Upper lobe of right lung (tissue), 1 donor: ENCODE measurements at regions not wholly inside any gene's neighbourhood (a gene's known extent, or its start where the extent isn't known, plus 50 kb on each side); places are given as distances from the start of the nearest gene placed in this dataset.
"Not testable (repeated sequence)": the region's sequence is repeated elsewhere in the genome, so short reads cannot be mapped to it uniquely, and the experiment has no call there.

Experiments
- ATAC-seq: fragments of 200-7000 bp; cut with Tn5 transposase; one replicate; pipeline ENCODE4 v1.9.1; 2020; ENCODE audit warnings: mild to moderate bottlenecking, moderate library complexity
- DNase-seq: peaks from one replicate; pipeline ENCODE4 v3.0.0-alpha.2; 2020
- H3K27ac ChIP-seq: fragments of 200-600 bp; one replicate; pipeline ENCODE4 v1.8.0; 2022
- H3K27me3 ChIP-seq: fragments of 200-600 bp; one replicate; pipeline ENCODE4 v1.8.0; 2022; ENCODE audit warnings: mild to moderate bottlenecking
- H3K36me3 ChIP-seq: fragments of 200-600 bp; one replicate; pipeline ENCODE4 v1.8.0; 2022
- H3K4me1 ChIP-seq: fragments of 200-600 bp; one replicate; pipeline ENCODE4 v1.8.0; 2022
- H3K4me3 ChIP-seq: fragments of 200-600 bp; one replicate; pipeline ENCODE4 v1.8.0; 2022; ENCODE audit warnings: mild to moderate bottlenecking
- H3K9me3 ChIP-seq: fragments of 200-600 bp; one replicate; pipeline ENCODE4 v1.8.0; 2022
- CTCF ChIP-seq: fragments of 200-600 bp; IDR thresholded peaks from one replicate; pipeline ENCODE4 v1.8.0; 2022; ENCODE audit warnings: antibody characterized with exemption
- intact Hi-C: fragments of 100-400 bp; cut with DNase I; formaldehyde crosslinking; loops from one replicate; pipeline ENCODE4 v1.11.0; 2022
- donor health status: DM: no; HTN: yes; CAD: no; lungs with severe emphysema.

GRCh38 chr18:35905436-35905835 lies 67.0 kb upstream of the RMP24 start:
- Histone ChIP-seq H3K27ac (no peak overlapping the region), H3K36me3 (no peaks in the 10 kb centered on the region), H3K9me3 (no peaks in the 10 kb centered on the region), H3K27me3 (no peaks in the 10 kb centered on the region), H3K4me3 (no peak overlapping the region), H3K4me1 (no peaks in the 10 kb centered on the region)
- DNase-seq (no peak), ATAC-seq (no peak)
- TF ChIP-seq CTCF = no peak
- intact Hi-C loops = no loop called here

- ATAC-seq, H3K36me3 ChIP-seq, H3K9me3 ChIP-seq, H3K27ac ChIP-seq, H3K4me3 ChIP-seq, H3K4me1 ChIP-seq, intact Hi-C loops, DNase-seq, H3K27me3 ChIP-seq: not testable (repeated sequence)
Measured at GRCh38 chr18:35906291-35906690, 66.2 kb upstream of the RMP24 start.

GRCh38 chr18:35910327-35910726 lies 62.2 kb upstream of the RMP24 start:
- Histone ChIP-seq H3K36me3 (no peaks in the 10 kb centered on the region), H3K27ac (no peak overlapping the region), H3K4me1 (no peaks in the 10 kb centered on the region), H3K9me3 (no peaks in the 10 kb centered on the region), H3K27me3 (no peaks in the 10 kb centered on the region), H3K4me3 (no peak overlapping the region)
- DNase-seq = no peak
- no peak for ATAC-seq
- TF ChIP-seq CTCF = no peak
- intact Hi-C loops = no loop called here

GRCh38 chr18:35912332-35912731 lies 60.1 kb upstream of the RMP24 start:
- intact Hi-C loops = no loop called here
- TF ChIP-seq CTCF = no peak
- no peaks in the 10 kb centered on the region for H3K4me1 ChIP-seq
- DNase-seq (no peak), ATAC-seq (peak; percentile 79)
- no peaks in the 10 kb centered on the region for H3K9me3 ChIP-seq
- no peaks in the 10 kb centered on the region for H3K36me3 ChIP-seq
- no peak overlapping the region for H3K4me3 ChIP-seq
- no peaks in the 10 kb centered on the region for H3K27me3 ChIP-seq
- H3K27ac ChIP-seq = no peak overlapping the region

- Histone ChIP-seq H3K27me3 (no peaks in the 10 kb centered on the region), H3K4me3 (no peak overlapping the region), H3K36me3 (no peaks in the 10 kb centered on the region), H3K9me3 (no peaks in the 10 kb centered on the region), H3K4me1 (no peaks in the 10 kb centered on the region), H3K27ac (no peak overlapping the region)
- no peak for DNase-seq
- ATAC-seq = no peak
- intact Hi-C loops = no loop called here
- TF ChIP-seq CTCF = no peak
Measured at GRCh38 chr18:35915056-35915455, 57.4 kb upstream of the RMP24 start.

- no peak for TF ChIP-seq CTCF
- no peak for ATAC-seq
- intact Hi-C loops = no loop called here
Measured at GRCh38 chr18:35917043-35917442, 55.4 kb upstream of the RMP24 start.

More at GRCh38 chr18:35917043-35917442, 55.4 kb upstream of the RMP24 start:
- DNase-seq = no peak
- Histone ChIP-seq H3K9me3 (no peaks in the 10 kb centered on the region), H3K4me1 (no peaks in the 10 kb centered on the region), H3K27me3 (peaks cover 1% of the 10 kb centered on the region), H3K4me3 (no peak overlapping the region), H3K36me3 (no peaks in the 10 kb centered on the region), H3K27ac (no peak overlapping the region)
